B cell (primary cell): ENCODE measurements at regions not wholly inside any gene's neighbourhood (a gene's known extent, or its start where the extent isn't known, plus 50 kb on each side); places are given as distances from the start of the nearest gene placed in this dataset.

Source experiments
- ATAC-seq: fragments of 200-7000 bp; cut with Tn5 transposase; one replicate; pipeline ENCODE4 v1.10.0; 2021; ENCODE audit warnings: low read depth, mild to moderate bottlenecking, moderate number of reproducible peaks, moderate library complexity
- CTCF ChIA-PET: fragments of 350-600 bp; sonication (Branson Sonifier 250); formaldehyde crosslinking; loops from one replicate; lab custom pipeline; 2021; ENCODE audit warnings: antibody characterized with exemption, inconsistent platforms; lab: Charles Lee
- POLR2A ChIA-PET: fragments of 350-600 bp; sonication (Branson Sonifier 250); formaldehyde crosslinking; loops from one replicate; lab custom pipeline; 2021; ENCODE audit warnings: antibody characterized with exemption; lab: Charles Lee
- DNase-seq: peaks from one replicate; pipeline ENCODE4 v3.0.0; 2013
- H2AFZ ChIP-seq: 2 replicates; pipeline ENCODE4 v1.6.1; 2012; ENCODE audit warnings: mild to moderate bottlenecking, low read depth, low read length; ENCODE audit not compliant: insufficient read depth, poor library complexity, severe bottlenecking
- H3K27ac ChIP-seq, 2 donors: 1 replicate in 1 of 2; 2 replicates in 1 of 2; pipeline ENCODE4 v1.5.1; 2012 to 2013; ENCODE audit warnings: low read length in 2 of 2, mild to moderate bottlenecking in 2 of 2, moderate library complexity in 1 of 2
- H3K27me3 ChIP-seq, 4 experiments: fragments of 200-600 bp in 1 of 4; sonication (generic) in 1 of 4; replicated peaks in 1 of 4; 1 replicate in 2 of 4; 2 replicates in 2 of 4; pipeline versions ENCODE4 v1.6.1 to v1.7.0; 2013 to 2016; ENCODE audit warnings: low read length in 3 of 4, mild to moderate bottlenecking in 2 of 4, mixed read lengths in 1 of 4, moderate library complexity in 1 of 4; ENCODE audit not compliant: insufficient read depth in 4 of 4, control insufficient read depth in 3 of 4; ENCODE audit errors: control extremely low read depth in 1 of 4
- H3K36me3 ChIP-seq, 2 experiments: replicated peaks in 1 of 2; 1 replicate in 1 of 2; 2 replicates in 1 of 2; pipeline versions ENCODE4 v1.6.1 to v1.7.1; 2013; ENCODE audit warnings: low read length in 1 of 2; ENCODE audit not compliant: insufficient read depth in 2 of 2, control insufficient read depth in 1 of 2; ENCODE audit errors: control extremely low read depth in 1 of 2, extremely low read depth in 1 of 2
- H3K4me1 ChIP-seq, 2 donors: fragments of 200-600 bp in 1 of 2; sonication (generic) in 1 of 2; 1 replicate in 1 of 2; 2 replicates in 1 of 2; pipeline versions ENCODE4 v1.5.1 to v1.6.1; 2013 to 2017; ENCODE audit warnings: low read length in 2 of 2; ENCODE audit not compliant: control insufficient read depth in 2 of 2, insufficient read depth in 2 of 2
- H3K4me2 ChIP-seq: replicated peaks from 2 replicates; pipeline ENCODE3; 2012; ENCODE audit warnings: mild to moderate bottlenecking, low read depth, low read length; ENCODE audit not compliant: poor library complexity, severe bottlenecking
- H3K4me3 ChIP-seq, 5 experiments: fragments of 200-600 bp in 1 of 5; sonication (generic) in 1 of 5; 1 replicate in 3 of 5; 2 replicates in 2 of 5; pipeline versions ENCODE4 v1.5.1 to v1.7.0; 2011 to 2016; ENCODE audit warnings: low read length in 4 of 5, mild to moderate bottlenecking in 4 of 5, low read depth in 2 of 5, control low read depth in 1 of 5, moderate library complexity in 1 of 5; ENCODE audit not compliant: insufficient read depth in 1 of 5; ENCODE audit errors: control extremely low read depth in 1 of 5, extremely low read depth in 1 of 5
- H3K79me2 ChIP-seq: fragments of 200-600 bp; sonication (generic); one replicate; pipeline ENCODE4 v1.6.0; 2016; ENCODE audit warnings: low read length; ENCODE audit not compliant: control insufficient read depth, insufficient read depth
- H3K9ac ChIP-seq: fragments of 200-600 bp; sonication (generic); 2 replicates; pipeline ENCODE4 v1.6.1; 2017; ENCODE audit warnings: mild to moderate bottlenecking, low read length, moderate library complexity
- H3K9me3 ChIP-seq, 3 donors: one replicate each; pipeline versions ENCODE4 v1.6.1 to v1.7.1; 2013; ENCODE audit warnings: low read length in 2 of 3; ENCODE audit not compliant: control insufficient read depth in 2 of 3, insufficient read depth in 1 of 3; ENCODE audit errors: control extremely low read depth in 1 of 3
- H4K20me1 ChIP-seq: 2 replicates; pipeline ENCODE4 v1.6.0; 2012; ENCODE audit warnings: mild to moderate bottlenecking, low read length; ENCODE audit not compliant: insufficient read depth, control insufficient read depth, poor library complexity, severe bottlenecking
- H3K27ac Mint-ChIP-seq: one replicate; pipeline ENCODE4 v1.8.0; 2021; ENCODE audit warnings: mixed read lengths
- H3K27me3 Mint-ChIP-seq: one replicate; pipeline ENCODE4 v1.8.0; 2021; ENCODE audit warnings: mixed read lengths
- H3K4me1 Mint-ChIP-seq: one replicate; pipeline ENCODE4 v1.8.0; 2021; ENCODE audit warnings: mixed read lengths
- H3K4me3 Mint-ChIP-seq: one replicate; pipeline ENCODE4 v1.8.0; 2021; ENCODE audit warnings: mixed read lengths
- H3K9me3 Mint-ChIP-seq: one replicate; pipeline ENCODE4 v1.8.0; 2022; ENCODE audit warnings: mixed read lengths; ENCODE audit not compliant: insufficient read depth
- CTCF ChIP-seq: fragments of 200-600 bp; IDR thresholded peaks from one replicate; pipeline ENCODE4 v1.8.0; 2022; ENCODE audit warnings: antibody characterized with exemption, mild to moderate bottlenecking
- EZH2 ChIP-seq: IDR thresholded peaks from 2 replicates; pipeline ENCODE4 v1.6.1; 2012; ENCODE audit warnings: borderline replicate concordance, low read depth, mild to moderate bottlenecking, moderate library complexity, low read length; ENCODE audit not compliant: insufficient read depth, poor library complexity, severe bottlenecking
- WGBS: methylation state at CpG from one replicate; pipeline ENCODE4 v1.1.5; 2013; ENCODE audit warnings: missing lambda C conversion rate; ENCODE audit not compliant: insufficient coverage; 5-methylcytosine and 5-hydroxymethylcytosine counted together
- intact Hi-C: fragments of 100-400 bp; cut with micrococcal nuclease; formaldehyde crosslinking; loops from one replicate; pipeline ENCODE4 v1.10.0; 2022

GRCh38 chr1:199597152-199597551 is 430.4 kb upstream of the NR5A2 start:
- H3K9ac ChIP-seq, result no peak overlapping the region
- intact Hi-C loops, result no loop called here
- peaks cover 0 to 3% (median 1%) of the 10 kb centered on the region in 3 donors for H3K9me3 ChIP-seq
- TF ChIP-seq EZH2, result no peak
- TF ChIP-seq CTCF, result no peak
- no peaks in the 10 kb centered on the region for H3K36me3 ChIP-seq
- no peak overlapping the region for H3K27ac Mint-ChIP-seq
- H2AFZ ChIP-seq, result no peak overlapping the region
- no peaks in the 10 kb centered on the region for H4K20me1 ChIP-seq
- H3K27me3 Mint-ChIP-seq, result peaks cover 45% of the 10 kb centered on the region
- DNase-seq, result no peak
- ChIA-PET POLR2A (no interaction called here), CTCF (no interaction called here)
- H3K4me3 ChIP-seq, result no peak overlapping the region
- no CpG with 5 or more reads among the region's 3 CpGs for WGBS
- no peak overlapping the region for H3K4me3 Mint-ChIP-seq
- no peaks in the 10 kb centered on the region for H3K79me2 ChIP-seq
- no peak for ATAC-seq
- H3K4me1 Mint-ChIP-seq, result no peaks in the 10 kb centered on the region
- H3K27me3 ChIP-seq, result peaks cover 0 to 3% (median 0%) of the 10 kb centered on the region in 4 experiments
- H3K27ac ChIP-seq, result no peak overlapping the region
- peaks cover 10% of the 10 kb centered on the region for H3K9me3 Mint-ChIP-seq
- H3K4me2 ChIP-seq, result no peak overlapping the region
- no peaks in the 10 kb centered on the region for H3K4me1 ChIP-seq

- Histone ChIP-seq H3K9me3 (peaks cover 0 to 6% (median 1%) of the 10 kb centered on the region in 3 donors), H3K4me2 (no peak overlapping the region), H3K36me3 (no peaks in the 10 kb centered on the region), H3K4me3 (no peak overlapping the region), H3K79me2 (no peaks in the 10 kb centered on the region), H3K4me1 (peaks cover 3 to 6% of the 10 kb centered on the region in 2 donors), H3K27me3 (no peaks in the 10 kb centered on the region), H2AFZ (no peak overlapping the region), H4K20me1 (no peaks in the 10 kb centered on the region), H3K9ac (no peak overlapping the region), H3K27ac (no peak overlapping the region)
- intact Hi-C loops, result no loop called here
- no peak overlapping the region for H3K27ac Mint-ChIP-seq
- H3K9me3 Mint-ChIP-seq, result no peaks in the 10 kb centered on the region
- no peak overlapping the region for H3K4me3 Mint-ChIP-seq
- ATAC-seq, result no peak
- DNase-seq, result no peak
- ChIA-PET CTCF (no interaction called here), POLR2A (no interaction called here)
- TF ChIP-seq EZH2, result no peak
- no peak for TF ChIP-seq CTCF
- H3K4me1 Mint-ChIP-seq, result peaks cover 7% of the 10 kb centered on the region
- peaks cover 14% of the 10 kb centered on the region for H3K27me3 Mint-ChIP-seq
- no CpG with 5 or more reads among the region's 4 CpGs for WGBS
Measured at GRCh38 chr1:199608414-199608813, 419.1 kb upstream of the NR5A2 start.
